HG02973 (cell line): ENCODE measurements at regions not wholly inside any gene's neighbourhood (a gene's known extent, or its start where the extent isn't known, plus 50 kb on each side); places are given as distances from the start of the nearest gene placed in this dataset.

Experiments
- ATAC-seq: cut with Tn5 transposase; IDR thresholded peaks from one replicate; pipeline ENCODE4 v1.9.1; 2021; ENCODE audit warnings: moderate library complexity; ENCODE audit not compliant: unreplicated experiment

DNA sequence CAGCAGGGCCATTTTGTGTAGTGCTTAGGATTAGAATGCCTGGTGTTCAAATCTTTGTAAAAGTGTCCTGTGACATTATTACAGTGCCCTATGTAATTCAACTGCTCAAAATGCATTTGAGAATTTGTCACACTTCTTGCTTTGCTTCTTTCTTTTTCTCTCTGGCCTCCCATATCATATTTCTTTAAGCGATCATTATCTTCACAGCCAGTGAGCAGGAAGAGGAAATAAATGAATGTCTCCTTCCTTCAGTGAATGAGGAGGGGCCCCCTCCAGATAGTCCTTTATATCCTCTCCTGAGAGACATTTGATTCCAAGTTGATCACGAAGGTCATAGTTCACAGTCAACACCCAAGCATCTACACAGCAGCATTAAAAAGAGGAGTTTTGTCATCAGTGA is 425.1 kb upstream of the NPVF start:
- ATAC-seq, result no peak

DNA sequence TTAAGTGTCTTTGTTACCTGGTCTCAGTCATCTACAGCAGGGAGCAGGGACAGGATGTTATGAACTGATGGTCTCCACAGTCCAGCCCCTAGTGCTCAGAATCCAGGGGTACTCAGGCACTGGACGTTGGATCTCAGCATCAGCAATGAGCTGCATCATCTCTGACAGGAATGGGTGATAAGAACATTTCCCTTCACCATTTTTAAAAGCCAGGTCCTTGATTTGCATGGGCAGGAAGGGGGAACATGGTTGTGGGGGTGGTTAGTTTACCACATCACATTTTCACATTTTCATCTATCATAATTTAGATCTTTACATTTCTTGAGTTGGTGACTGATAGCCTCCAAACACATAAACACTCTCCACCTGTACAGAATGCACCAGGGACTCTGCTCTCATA is 427.8 kb upstream of the NPVF start:
- no peak for ATAC-seq

DNA sequence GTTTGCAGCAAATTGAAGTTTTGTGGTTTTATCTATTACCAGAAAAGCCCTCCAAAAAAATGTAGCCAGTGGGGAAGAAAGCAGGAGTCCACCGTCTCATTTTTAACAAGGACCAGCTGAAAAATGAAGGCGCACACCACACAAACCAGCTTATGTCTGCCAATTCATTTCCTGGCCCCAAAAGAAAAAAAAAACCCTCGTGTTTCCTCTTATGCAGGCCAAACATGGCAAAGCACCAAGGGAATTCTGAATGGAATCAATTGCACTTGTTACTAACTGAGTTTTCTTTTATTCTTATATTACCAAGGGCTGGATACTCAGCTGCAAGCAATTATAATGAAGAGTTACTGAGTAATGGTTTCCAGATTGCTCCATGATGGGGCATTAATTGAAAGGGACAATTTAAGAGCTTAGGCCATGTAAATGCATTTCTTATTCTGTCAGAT is 428.3 kb upstream of the NPVF start:
- no peak for ATAC-seq

DNA sequence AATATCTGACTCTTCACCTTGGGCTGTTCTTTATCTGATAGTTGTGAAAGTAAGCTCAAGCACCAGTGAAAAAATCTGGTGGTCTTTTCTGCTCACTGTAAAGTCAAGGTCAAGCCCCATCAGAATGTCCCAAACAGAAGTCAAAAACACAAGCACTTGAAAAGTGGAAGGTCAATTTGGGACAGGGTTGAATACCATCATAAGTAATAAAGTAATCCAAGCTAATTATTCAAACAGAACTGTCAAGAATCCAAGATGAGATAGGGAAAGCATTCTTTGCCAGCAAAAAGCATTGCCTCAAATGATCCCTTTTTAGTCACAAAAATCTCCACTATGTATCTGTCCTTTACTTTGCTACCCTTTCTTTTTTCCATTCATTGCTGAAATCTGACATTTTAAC is 430.1 kb upstream of the NPVF start:
- ATAC-seq, result no peak

DNA sequence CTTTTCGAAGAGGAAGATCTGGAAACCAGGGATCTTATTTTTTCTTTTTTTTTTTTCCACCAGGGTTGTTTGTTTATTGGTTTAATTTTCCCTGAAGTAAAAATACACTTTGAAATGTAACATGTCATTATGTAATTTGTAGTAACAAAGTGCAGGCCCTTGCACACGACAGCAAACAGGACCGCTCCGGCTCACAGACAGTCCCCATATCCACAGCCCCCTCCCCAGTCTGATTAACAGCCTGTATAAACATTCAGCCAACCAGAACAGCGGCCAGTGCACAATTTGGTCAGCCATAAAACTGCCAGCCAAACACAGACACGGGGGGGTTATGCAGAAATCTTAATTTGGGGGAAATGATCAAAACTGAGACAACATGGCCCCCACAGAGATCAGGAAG is 431.6 kb upstream of the NPVF start:
- no peak for ATAC-seq

DNA sequence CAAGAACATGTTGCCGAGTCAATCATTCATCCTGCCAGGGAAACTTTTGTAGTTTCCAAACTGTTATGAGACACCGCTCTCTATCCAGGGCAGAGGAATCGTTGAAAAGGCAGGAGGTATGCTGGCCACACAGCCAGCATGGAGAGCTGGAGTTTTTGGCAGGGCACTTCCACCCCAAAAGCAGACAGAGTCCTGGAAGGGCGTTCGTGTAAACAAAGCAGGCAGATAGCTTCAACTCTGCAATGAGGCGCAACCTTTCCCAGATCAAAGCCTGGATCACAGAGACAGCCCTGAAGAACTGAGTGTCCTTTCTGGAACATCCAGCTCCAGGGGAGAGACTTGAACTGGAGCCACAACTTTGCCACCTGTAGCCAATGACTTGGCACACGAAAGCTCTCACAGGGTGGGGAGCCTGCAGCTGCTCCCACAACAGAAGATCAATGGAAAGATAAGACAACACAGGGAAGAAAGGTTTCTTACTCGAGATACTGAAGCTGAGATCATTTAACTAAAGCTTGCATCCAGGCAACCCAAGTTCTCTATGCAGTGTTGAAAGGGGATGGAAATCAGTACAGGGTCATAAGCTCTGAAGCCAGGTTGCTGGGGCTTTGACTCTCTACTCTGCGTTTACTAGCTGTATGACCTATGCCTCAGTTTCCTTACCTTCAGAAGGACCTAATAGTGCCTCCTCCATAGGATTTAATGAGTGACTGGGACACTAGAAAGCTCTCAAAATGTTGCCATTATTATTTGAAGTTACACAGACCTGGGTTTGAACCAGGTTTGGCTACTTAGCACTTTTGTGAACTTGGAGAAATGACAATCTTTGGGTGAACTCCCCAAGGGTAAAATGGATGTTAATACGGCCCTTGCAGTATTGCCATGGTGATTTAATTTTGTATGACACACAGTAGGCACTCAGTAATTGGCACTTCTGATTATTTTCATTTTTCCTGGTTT is 434.8 kb upstream of the NPVF start:
- no peak for ATAC-seq

DNA sequence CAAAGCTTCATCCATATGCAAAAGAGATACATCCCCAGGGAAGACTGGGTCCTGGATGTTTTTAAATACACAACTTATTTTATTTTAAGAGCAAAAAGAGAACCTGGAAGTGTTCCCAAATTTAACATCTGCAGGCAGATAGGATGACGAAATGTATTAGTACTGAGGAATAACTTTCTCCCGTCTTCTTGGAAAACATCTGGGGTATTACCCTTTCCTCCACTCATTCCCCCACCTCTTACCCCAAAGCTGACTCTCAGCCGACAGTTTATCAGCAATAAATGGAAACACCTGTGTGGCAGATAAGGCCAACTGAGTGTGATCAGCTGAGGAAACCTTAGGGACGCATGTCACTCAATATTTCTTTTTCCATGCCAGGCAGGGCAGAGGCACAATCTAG is 435.6 kb upstream of the NPVF start:
- ATAC-seq, result no peak

DNA sequence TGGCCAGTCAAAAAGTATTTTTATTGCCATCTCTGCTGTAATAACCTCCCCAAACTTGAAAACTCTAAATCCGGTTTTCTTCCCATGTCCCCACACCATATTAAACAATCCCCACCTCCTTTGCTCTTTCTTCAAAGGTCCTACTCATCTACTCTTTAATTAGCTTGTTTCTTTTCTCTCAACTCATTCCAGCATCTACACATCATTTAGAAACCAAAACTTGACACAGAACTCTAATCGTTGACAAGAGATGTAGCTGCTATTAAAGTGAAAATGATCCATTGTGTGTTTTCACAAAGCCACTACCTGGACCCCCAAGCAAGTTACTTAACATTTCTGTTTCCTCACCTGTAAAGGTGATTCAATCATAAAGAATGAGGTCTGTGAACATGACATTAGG is 436.3 kb upstream of the NPVF start:
- ATAC-seq, result peak; percentile 59

DNA sequence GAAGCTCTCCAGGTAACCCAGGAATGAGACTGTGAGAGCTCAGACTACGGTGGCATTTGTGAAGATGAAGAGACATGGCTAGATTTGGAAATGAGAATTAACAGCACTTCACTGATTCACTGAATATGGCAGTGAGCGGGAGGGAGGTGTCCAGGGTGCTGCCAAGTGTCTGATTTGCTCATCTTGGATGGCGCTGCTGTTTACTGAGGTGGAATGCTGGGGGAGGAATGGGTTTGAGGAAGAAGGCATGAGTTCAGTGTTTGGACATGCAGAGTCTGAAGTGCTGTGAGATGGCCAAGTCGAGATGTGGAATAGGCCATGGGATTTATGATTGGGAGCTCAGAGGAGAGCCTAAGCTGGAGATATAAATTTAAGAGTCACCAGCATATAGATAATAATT is 437.1 kb upstream of the NPVF start:
- ATAC-seq, result no peak

DNA sequence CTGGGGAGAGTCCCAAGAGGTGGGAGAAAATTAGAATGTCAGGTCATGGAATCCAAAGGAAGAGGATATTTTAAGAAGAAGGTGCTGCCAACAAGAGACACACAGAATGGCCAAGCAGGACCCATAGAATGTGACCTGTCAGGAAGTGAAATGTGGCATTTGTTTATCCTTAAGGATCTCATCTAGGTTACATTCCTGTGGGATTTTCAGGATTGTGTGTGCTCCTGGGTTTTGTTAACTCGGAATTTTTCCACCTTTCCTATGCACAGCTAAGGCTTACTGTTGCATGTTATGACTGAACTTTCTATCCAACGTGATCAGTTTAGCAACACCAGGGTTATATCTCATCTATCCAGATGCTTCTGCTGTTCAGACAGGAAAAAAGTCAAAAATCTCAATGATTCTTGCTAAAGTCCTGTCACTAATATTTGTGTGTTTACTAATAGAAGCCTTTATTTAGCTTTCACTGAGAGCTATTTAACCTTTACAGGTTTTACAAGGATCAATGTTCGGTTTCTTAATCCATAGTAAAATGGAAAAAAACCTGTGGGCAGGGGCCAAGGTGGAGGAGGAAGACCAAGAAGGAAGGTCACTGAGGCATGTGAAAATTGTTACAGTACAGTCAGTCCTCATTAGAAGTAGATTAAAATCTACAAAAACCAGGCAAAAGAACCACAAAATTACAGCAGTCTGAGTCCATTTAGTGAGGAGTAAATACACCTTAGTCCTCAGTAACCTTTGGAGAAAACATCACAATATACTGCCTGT is 437.8 kb upstream of the NPVF start:
- no peak for ATAC-seq

DNA sequence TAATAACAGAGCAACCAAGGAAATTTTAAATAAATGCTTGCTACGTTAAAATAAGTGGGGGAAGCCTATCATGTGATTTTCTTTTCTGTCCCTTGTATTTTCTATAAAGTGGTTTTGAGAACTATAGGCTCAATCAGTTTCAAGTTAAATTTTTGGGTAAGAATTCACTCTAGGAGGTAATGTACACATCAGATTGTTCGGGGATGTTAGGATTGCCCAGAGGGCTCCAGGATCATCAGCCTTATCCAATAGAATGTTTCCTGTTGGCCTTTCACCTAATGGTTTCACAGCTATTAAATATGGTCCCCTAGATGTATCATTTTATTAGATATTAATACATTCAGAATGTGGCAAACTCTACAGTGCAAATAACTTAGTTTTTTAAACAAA is 438.4 kb upstream of the NPVF start:
- ATAC-seq, result no peak

DNA sequence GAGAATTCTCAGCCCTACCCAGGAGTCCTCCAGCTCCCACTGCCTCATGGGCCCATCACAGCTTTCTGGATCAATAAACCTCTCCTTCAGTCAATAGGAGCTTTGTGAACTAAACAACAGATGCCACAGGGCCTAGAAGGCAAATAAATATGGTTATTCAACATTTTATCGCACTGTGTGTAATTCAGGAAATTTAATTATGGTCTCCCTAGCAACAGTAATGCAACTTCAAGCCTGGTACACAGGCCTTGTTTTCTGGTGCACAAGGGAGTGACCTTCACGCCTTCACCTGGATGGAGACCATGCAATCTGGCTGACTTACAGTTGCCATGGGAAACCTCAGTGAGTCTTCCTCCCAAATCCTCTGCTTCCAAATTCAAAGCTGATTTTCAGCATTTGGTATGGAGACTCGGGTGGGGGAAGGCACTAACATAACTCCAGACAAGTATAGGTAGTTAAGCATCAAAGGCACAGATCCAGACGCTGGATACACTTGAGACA is 441.0 kb upstream of the NPVF start:
- no peak for ATAC-seq

DNA sequence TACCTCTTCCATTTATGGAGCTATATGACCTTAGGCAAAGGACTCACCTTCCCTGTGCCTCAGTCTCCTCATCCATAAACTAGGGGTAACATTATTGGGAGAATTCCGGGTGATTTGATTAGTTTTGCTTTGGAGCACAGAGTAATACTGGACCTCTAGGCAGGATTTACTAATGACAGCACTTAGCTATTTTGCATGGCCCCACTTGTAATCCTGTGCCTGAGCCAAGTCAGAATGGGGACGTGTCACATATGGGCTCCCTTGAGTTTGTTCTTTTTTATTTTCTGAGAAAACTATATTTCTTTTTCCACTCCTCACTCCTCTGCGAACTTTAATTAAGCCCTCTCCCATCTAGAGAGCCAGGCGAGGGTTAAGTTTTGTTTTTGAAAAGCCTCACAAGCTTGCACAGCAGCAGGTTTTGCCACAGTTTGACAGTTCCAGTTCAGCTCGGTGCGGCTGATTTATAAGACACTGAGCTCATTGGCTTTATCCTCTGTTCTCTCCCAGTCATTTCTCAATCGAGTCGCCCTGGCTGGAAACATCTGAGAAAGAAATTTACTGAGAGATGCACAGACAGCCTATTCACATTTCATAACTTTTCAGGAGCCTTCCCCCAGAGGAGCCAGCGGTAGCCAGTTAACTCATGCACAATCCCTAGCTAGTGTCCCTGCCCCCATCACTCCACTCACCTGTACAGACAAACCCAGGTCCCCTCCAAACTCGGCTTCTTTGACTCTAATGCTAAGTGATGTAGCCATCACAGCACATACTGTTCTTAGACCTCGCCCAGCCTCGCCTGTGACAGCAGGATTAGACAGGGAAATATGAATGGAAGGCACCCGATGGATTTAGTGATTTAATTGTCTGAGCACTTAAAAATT is 441.9 kb upstream of the NPVF start:
- ATAC-seq, result no peak

DNA sequence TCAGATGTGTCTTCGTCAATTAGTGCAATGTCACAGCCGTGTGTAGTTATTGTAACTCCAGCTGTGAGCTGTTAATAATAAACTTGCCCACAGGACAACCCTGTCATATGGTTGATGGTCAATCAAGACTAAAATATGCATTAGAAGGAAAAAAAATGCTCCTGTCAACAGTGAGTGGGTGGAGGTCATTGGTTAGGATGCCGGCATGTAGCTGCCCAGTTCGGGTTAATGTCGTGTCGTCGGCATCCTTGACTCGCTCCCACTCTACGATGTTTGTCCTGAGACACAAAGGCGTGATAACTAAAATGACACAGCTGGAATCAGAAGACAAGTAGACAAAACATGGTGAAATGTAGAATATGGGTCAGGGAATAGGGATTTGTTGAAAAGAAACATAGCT is 442.8 kb upstream of the NPVF start:
- no peak for ATAC-seq

DNA sequence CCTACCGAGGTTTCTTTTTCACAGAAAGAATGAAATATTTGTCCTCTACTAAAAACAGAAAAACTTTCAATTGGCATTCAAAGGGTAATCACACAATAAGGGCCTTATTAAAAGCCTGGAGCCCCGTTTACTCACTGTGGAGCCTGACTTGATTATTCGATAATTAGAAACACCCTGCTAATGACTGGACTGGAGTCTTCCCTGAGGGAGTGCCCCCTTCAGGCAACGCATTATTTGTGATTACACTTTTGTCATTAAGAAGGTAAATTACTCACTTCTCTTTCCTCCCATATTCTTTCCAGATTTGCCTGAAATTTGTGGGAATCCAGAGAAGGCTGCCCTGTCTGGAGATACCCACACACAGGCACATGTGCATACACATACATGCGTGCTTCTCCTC is 444.2 kb upstream of the NPVF start:
- ATAC-seq, result no peak

DNA sequence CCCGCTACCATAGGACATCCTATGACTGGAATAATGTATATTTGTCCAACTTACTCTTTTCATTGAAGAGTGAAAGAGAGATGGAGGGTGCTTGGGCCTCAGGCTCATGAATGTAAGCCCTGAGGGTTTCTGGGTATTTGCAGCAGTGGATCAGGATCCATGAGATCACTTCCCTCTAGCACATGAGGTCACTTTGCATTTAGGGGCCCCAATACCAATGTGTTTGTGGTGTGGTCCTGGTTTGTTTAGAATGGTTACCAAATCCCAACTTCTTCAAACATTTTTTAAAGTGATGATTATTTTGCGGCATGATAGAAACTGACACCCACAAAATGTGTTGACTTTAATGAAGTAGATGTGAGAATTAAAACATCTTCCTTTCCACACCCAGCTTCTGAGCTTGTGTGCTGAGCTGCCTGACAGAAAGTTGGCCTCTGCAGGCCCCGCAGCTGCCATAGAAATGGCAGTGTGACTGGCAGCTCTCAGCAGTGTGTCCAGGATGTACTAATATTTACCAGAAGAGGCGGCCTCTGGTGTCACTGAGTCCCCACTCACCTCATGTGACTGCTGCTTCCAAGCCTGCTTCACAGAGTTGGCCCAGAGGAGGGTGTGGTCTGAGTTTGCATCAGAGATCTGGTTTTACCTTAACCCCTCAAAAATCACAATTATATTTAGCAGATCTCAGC is 447.6 kb upstream of the NPVF start:
- ATAC-seq, result no peak

DNA sequence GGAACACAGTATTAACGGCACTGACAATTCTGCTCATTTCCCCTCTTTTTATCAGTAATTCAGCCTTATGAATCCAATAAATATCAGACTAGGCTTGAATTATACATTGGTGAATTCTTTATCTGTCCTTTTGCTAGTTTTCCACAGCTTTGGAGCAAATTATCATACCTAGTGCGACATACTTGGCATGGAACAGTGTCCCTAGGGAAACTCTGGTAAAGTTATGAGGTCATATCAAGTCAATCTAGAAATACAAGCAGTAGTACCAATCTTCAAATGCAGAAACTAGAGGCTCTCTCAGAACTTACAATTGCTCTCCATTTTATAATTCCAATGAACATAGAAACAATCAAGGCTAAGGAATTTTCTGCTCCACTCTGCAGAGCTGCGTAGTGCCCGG is 449.3 kb upstream of the NPVF start:
- ATAC-seq, result no peak

DNA sequence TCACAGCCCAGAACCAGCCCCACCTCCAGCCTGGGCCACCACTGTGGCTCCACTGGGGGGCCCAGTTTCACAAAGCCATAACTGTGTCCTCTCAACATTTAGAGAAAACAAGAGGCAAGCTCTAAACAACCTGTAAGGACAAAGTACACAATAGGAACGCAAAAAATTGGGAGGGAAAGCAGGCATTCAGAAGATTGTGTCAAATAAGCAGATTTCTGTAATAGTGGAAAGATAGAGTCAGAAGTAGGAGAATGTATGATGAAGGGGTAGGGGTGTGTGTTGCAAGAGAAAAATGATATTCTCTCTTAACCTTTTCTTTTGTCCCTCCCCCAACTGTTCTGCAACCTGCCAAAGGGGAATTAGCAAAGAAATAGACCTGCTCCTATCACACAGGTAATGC is 449.9 kb upstream of the NPVF start:
- no peak for ATAC-seq

DNA sequence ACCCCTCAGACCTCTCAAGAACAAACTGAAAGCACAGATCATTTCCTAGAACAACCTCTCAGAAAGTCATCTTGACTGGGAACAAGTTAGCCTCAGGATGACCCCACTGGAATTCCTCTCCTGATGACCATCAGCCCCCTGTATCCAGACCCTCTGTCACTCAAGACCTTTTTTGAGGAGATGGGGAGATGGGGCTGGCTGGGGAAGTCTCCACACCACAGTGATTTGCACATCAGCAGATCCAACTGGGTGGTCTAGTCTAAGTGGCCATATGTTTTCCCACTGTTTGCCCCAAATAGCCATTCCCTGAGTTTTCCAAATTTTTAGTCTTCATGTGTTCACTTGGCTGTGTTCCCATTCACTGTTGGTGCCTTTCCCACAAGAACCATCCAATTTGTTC is 452.4 kb upstream of the NPVF start:
- no peak for ATAC-seq

DNA sequence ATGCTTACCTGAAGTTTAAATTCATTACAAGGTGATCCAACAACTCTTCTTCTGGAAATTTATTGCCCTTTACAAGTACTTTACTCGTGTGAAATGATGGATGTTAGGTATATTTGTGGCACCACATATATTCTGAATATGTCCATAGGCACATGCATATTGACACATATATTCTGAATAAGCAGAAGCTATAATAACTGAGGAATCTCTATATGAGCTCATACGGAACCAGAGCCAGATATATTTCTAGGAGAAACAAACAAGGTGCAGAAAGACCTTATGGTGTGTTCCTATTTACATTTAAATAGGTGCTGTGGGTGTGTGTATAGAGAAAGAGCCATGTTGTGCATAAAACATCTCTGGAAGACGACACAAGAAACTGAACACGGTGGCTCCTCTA is 456.1 kb upstream of the NPVF start:
- ATAC-seq, result no peak
